Osteocyte (in vitro differentiated cells): ENCODE measurements at regions not wholly inside any gene's neighbourhood (a gene's known extent, or its start where the extent isn't known, plus 50 kb on each side); places are given as distances from the start of the nearest gene placed in this dataset.

Source experiments
- DNase-seq: peaks from one replicate; pipeline ENCODE4 v3.0.0; 2021; ENCODE audit warnings: mixed read lengths; ENCODE audit not compliant: unreplicated experiment; ENCODE audit errors: extremely low spot score
- H3K27ac Mint-ChIP-seq: one replicate; pipeline ENCODE4 v1.8.0; 2021; ENCODE audit warnings: mild to moderate bottlenecking, mixed read lengths; ENCODE audit not compliant: unreplicated experiment
- H3K27me3 Mint-ChIP-seq: one replicate; pipeline ENCODE4 v1.8.0; 2021; ENCODE audit warnings: mixed read lengths; ENCODE audit not compliant: unreplicated experiment
- H3K36me3 Mint-ChIP-seq: one replicate; pipeline ENCODE4 v1.8.0; 2021; ENCODE audit warnings: mixed read lengths; ENCODE audit not compliant: unreplicated experiment
- H3K4me1 Mint-ChIP-seq: one replicate; pipeline ENCODE4 v1.8.0; 2021; ENCODE audit warnings: mixed read lengths; ENCODE audit not compliant: unreplicated experiment
- H3K4me3 Mint-ChIP-seq: one replicate; pipeline ENCODE4 v1.8.0; 2021; ENCODE audit warnings: mild to moderate bottlenecking, moderate library complexity, mixed read lengths; ENCODE audit not compliant: unreplicated experiment
- H3K9me3 Mint-ChIP-seq: one replicate; pipeline ENCODE4 v1.8.0; 2021; ENCODE audit warnings: mixed read lengths; ENCODE audit not compliant: unreplicated experiment
- TF ChIP-seq, protein P1 (sequence below): fragments of 200-600 bp; sonication (generic); IDR thresholded peaks from 2 replicates; pipeline ENCODE4 v1.5.0; 2021; ENCODE audit warnings: antibody characterized with exemption, mild to moderate bottlenecking, moderate library complexity

- TF ChIP-seq, protein P1, sequence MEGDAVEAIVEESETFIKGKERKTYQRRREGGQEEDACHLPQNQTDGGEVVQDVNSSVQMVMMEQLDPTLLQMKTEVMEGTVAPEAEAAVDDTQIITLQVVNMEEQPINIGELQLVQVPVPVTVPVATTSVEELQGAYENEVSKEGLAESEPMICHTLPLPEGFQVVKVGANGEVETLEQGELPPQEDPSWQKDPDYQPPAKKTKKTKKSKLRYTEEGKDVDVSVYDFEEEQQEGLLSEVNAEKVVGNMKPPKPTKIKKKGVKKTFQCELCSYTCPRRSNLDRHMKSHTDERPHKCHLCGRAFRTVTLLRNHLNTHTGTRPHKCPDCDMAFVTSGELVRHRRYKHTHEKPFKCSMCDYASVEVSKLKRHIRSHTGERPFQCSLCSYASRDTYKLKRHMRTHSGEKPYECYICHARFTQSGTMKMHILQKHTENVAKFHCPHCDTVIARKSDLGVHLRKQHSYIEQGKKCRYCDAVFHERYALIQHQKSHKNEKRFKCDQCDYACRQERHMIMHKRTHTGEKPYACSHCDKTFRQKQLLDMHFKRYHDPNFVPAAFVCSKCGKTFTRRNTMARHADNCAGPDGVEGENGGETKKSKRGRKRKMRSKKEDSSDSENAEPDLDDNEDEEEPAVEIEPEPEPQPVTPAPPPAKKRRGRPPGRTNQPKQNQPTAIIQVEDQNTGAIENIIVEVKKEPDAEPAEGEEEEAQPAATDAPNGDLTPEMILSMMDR: no peak
- Mint-ChIP-seq H3K27me3 (peaks cover 7% of the 10 kb centered on the region), H3K9me3 (no peaks in the 10 kb centered on the region), H3K27ac (no peak overlapping the region), H3K36me3 (no peaks in the 10 kb centered on the region), H3K4me3 (no peak overlapping the region), H3K4me1 (peaks cover 6% of the 10 kb centered on the region)
- DNase-seq: no peak
Measured at GRCh38 chr14:65310568-65310967, 102.0 kb upstream of the FUT8 start.

GRCh38 chr14:65312859-65313258 is 99.7 kb upstream of the FUT8 start:
- Mint-ChIP-seq H3K9me3 (no peaks in the 10 kb centered on the region), H3K36me3 (no peaks in the 10 kb centered on the region), H3K4me1 (peaks cover 6% of the 10 kb centered on the region), H3K4me3 (no peak overlapping the region), H3K27ac (no peak overlapping the region), H3K27me3 (peaks cover 10% of the 10 kb centered on the region)
- DNase-seq: no peak
- TF ChIP-seq, protein P1: no peak

- no peaks in the 10 kb centered on the region for H3K36me3 Mint-ChIP-seq
- TF ChIP-seq, protein P1: no peak
- no peak for DNase-seq
- H3K4me1 Mint-ChIP-seq: peaks cover 10% of the 10 kb centered on the region
- no peak overlapping the region for H3K4me3 Mint-ChIP-seq
- H3K9me3 Mint-ChIP-seq: no peaks in the 10 kb centered on the region
- H3K27me3 Mint-ChIP-seq: peaks cover 5% of the 10 kb centered on the region
- H3K27ac Mint-ChIP-seq: no peak overlapping the region
Measured at GRCh38 chr14:65318636-65319506, 93.7 kb upstream of the FUT8 start.

DNA sequence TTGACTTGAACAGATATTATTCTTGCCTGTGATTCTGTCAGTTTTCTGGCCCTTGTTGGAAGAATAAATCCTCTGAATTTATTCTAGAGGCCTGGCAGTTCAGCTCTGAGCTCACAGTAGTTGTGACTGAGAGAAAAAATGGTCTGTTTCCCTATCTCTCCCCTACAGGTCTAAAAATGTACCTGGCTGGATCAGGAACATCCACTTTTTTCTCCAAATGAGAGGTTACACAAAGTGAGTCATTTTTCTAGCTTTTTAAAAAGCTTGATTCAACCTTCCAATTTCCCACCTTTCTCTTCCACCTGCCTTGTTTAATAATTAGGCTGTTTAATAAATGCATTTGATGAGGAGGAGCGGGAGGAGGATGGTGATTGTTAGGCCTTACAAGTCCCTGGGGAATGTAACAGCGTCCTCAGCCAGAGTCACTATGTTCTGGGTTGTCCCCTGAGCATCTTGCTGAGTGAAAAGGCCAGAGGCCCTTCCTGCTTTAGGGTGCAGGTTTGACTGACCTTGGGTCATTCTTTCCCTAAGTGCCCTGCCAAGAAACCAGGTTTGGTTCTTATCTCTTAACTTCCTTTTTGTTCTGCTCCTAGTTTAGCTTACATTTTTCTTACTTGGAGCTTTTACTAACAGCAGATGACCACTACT is 91.7 kb upstream of the FUT8 start:
- Mint-ChIP-seq H3K27me3 (peaks cover 9% of the 10 kb centered on the region), H3K9me3 (no peaks in the 10 kb centered on the region), H3K4me3 (no peak overlapping the region), H3K27ac (no peak overlapping the region), H3K36me3 (no peaks in the 10 kb centered on the region), H3K4me1 (peaks cover 4% of the 10 kb centered on the region)
- TF ChIP-seq, protein P1: no peak
- DNase-seq: no peak

- H3K4me3 Mint-ChIP-seq: no peak overlapping the region
- H3K27ac Mint-ChIP-seq: no peak overlapping the region
- no peak for DNase-seq
Measured at GRCh38 chr14:65321370-65321875, 91.1 kb upstream of the FUT8 start.

More at GRCh38 chr14:65321370-65321875, 91.1 kb upstream of the FUT8 start:
- Mint-ChIP-seq H3K9me3 (no peaks in the 10 kb centered on the region), H3K36me3 (no peaks in the 10 kb centered on the region), H3K4me1 (peaks cover 4% of the 10 kb centered on the region), H3K27me3 (peaks cover 12% of the 10 kb centered on the region)
- TF ChIP-seq, protein P1: no peak
